HFFc6 (cell line): ENCODE measurements at regions not wholly inside any gene's neighbourhood (a gene's known extent, or its start where the extent isn't known, plus 50 kb on each side); places are given as distances from the start of the nearest gene placed in this dataset.

Source experiments
- DNase-seq: peaks from one replicate; pipeline ENCODE4 v3.0.0-alpha.2; 2018
- H3K27ac Mint-ChIP-seq: 2 replicates; pipeline ENCODE4 v1.8.0; 2020; ENCODE audit warnings: mild to moderate bottlenecking, mixed read lengths
- H3K27me3 Mint-ChIP-seq: 2 replicates; pipeline ENCODE4 v1.8.0; 2021; ENCODE audit warnings: mild to moderate bottlenecking, moderate library complexity, mixed read lengths; ENCODE audit not compliant: insufficient read depth
- H3K36me3 Mint-ChIP-seq: 2 replicates; pipeline ENCODE4 v1.8.0; 2021; ENCODE audit warnings: low read depth, mixed read lengths
- H3K4me1 Mint-ChIP-seq: 2 replicates; pipeline ENCODE4 v1.8.0; 2020; ENCODE audit warnings: low read depth, mixed read lengths
- H3K4me3 Mint-ChIP-seq: 2 replicates; pipeline ENCODE4 v1.8.0; 2020; ENCODE audit warnings: mild to moderate bottlenecking, moderate library complexity, mixed read lengths
- H3K9me3 Mint-ChIP-seq: 2 replicates; pipeline ENCODE4 v1.8.0; 2020; ENCODE audit warnings: mild to moderate bottlenecking, mixed read lengths
- CTCF ChIP-seq: fragments of 200-600 bp; sonication (generic); IDR thresholded peaks from 2 replicates; pipeline ENCODE4 v1.5.0; 2021; ENCODE audit warnings: antibody characterized with exemption, mild to moderate bottlenecking

GRCh38 chr21:32173121-32173724, 105.6 kb downstream of the MIS18A start:
- Mint-ChIP-seq H3K27me3 (no peaks in the 10 kb centered on the region), H3K4me3 (no peak overlapping the region), H3K9me3 (peaks cover 17% of the 10 kb centered on the region), H3K27ac (no peak overlapping the region), H3K4me1 (no peaks in the 10 kb centered on the region), H3K36me3 (no peaks in the 10 kb centered on the region)
- no peak for TF ChIP-seq CTCF
- no peak for DNase-seq

GRCh38 chr21:32172106-32172505, 106.7 kb downstream of the MIS18A start:
- Mint-ChIP-seq H3K27ac (no peak overlapping the region), H3K9me3 (peaks cover 20% of the 10 kb centered on the region), H3K4me3 (no peak overlapping the region), H3K36me3 (no peaks in the 10 kb centered on the region), H3K27me3 (no peaks in the 10 kb centered on the region), H3K4me1 (no peaks in the 10 kb centered on the region)
- no peak for TF ChIP-seq CTCF
- DNase-seq: no peak

GRCh38 chr21:32167513-32167912, 111.3 kb downstream of the MIS18A start:
- DNase-seq: no peak
- Mint-ChIP-seq H3K27me3 (no peaks in the 10 kb centered on the region; the same call in 1 of the 2 replicates), H3K4me1 (no peaks in the 10 kb centered on the region), H3K9me3 (peaks cover 47% of the 10 kb centered on the region), H3K4me3 (no peak overlapping the region), H3K36me3 (0 out of 2 replicates have a peak, but pooled peaks cover 5% of the 10 kb centered on the region), H3K27ac (no peak overlapping the region)
- TF ChIP-seq CTCF: no peak

- no peak for DNase-seq
- Mint-ChIP-seq H3K4me1 (no peaks in the 10 kb centered on the region), H3K9me3 (peaks cover 63% of the 10 kb centered on the region), H3K27me3 (no peaks in the 10 kb centered on the region; the same call in 1 of the 2 replicates), H3K36me3 (0 out of 2 replicates have a peak, but pooled peaks cover 9% of the 10 kb centered on the region), H3K27ac (no peak overlapping the region), H3K4me3 (no peak overlapping the region)
- TF ChIP-seq CTCF: no peak
Measured at GRCh38 chr21:32163386-32163785, 115.5 kb downstream of the MIS18A start.

GRCh38 chr21:32162727-32163320, 116.0 kb downstream of the MIS18A start:
- Mint-ChIP-seq H3K4me1 (no peaks in the 10 kb centered on the region), H3K27me3 (no peaks in the 10 kb centered on the region; the same call in 1 of the 2 replicates), H3K36me3 (0 out of 2 replicates have a peak, but pooled peaks cover 9% of the 10 kb centered on the region), H3K9me3 (peaks cover 58% of the 10 kb centered on the region), H3K27ac (no peak overlapping the region), H3K4me3 (no peak overlapping the region)
- no peak for TF ChIP-seq CTCF
- no peak for DNase-seq
